ENCODE measurements at regions not wholly inside any gene's neighbourhood (a gene's known extent, or its start where the extent isn't known, plus 50 kb on each side); places are given as distances from the start of the nearest gene placed in this dataset.

DNA sequence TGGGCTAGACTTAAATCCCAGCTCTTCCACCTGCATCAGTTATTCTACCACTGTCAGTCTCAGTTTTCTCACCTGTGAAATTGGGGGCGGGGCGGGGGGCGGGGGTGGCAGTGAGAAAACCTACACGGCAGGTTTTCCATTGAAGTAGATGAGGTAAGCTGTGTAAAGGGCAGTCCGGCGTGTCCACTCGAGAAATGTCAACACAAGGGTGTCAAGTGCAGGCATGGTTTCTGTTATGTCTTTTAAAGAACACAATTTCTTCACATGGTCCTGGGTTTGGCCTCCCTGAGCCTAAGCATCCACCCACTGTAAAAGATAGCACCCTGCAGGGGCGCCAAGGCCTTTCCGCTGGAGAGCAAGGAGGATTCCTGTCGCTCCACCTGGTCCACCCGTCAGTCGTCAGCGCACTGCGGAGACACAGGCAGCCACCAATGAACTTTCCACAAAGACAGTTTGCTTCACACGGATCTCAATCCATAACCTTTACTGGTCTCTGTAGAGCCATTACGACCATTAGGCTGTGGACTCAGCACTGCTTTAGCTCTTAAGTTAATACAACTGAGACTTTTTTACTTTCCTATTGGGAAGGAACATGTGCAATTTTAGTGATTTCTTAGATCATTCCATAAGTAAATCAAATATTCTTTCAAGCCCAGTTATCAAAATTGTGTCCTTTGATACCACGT, 99.5 kb upstream of the FOXB1 start:
- TF ChIP-seq, protein P1, sequence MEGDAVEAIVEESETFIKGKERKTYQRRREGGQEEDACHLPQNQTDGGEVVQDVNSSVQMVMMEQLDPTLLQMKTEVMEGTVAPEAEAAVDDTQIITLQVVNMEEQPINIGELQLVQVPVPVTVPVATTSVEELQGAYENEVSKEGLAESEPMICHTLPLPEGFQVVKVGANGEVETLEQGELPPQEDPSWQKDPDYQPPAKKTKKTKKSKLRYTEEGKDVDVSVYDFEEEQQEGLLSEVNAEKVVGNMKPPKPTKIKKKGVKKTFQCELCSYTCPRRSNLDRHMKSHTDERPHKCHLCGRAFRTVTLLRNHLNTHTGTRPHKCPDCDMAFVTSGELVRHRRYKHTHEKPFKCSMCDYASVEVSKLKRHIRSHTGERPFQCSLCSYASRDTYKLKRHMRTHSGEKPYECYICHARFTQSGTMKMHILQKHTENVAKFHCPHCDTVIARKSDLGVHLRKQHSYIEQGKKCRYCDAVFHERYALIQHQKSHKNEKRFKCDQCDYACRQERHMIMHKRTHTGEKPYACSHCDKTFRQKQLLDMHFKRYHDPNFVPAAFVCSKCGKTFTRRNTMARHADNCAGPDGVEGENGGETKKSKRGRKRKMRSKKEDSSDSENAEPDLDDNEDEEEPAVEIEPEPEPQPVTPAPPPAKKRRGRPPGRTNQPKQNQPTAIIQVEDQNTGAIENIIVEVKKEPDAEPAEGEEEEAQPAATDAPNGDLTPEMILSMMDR (IDR thresholded peaks at IDR 0.05 in 4 of 5, conservative IDR thresholded peaks at IDR 0.05 in 1 of 5): no peak
- no peak for TF ChIP-seq POLR2A (IDR thresholded peaks at IDR 0.05)

Measured in gastrocnemius medialis (tissue), 4 donors.